OCI-LY3 (cell line): ENCODE measurements at regions not wholly inside any gene's neighbourhood (a gene's known extent, or its start where the extent isn't known, plus 50 kb on each side); places are given as distances from the start of the nearest gene placed in this dataset.

ENCODE experiments used
- H2AFZ ChIP-seq: fragments of 200-600, 300-600 bp; shearing (Covaris generic); 2 replicates; pipeline ENCODE4 v1.6.0; 2014; ENCODE audit warnings: antibody characterized with exemption, low read depth, low read length
- H3K27ac ChIP-seq: fragments of 200-600, 300-600 bp; sonication (generic); 2 replicates; pipeline ENCODE4 v1.5.1; 2014; ENCODE audit warnings: mild to moderate bottlenecking, low read length, moderate library complexity, mixed read lengths
- H3K27me3 ChIP-seq: fragments of 200-600, 300-600 bp; sonication (generic); 2 replicates; pipeline ENCODE4 v1.6.1; 2014; ENCODE audit warnings: low read depth, low read length, mixed read lengths
- H3K36me3 ChIP-seq: fragments of 200-600, 300-600 bp; sonication (generic); replicated peaks from 2 replicates; pipeline ENCODE3; 2014; ENCODE audit warnings: low read depth, low read length, mixed read lengths
- H3K4me1 ChIP-seq: fragments of 300-600, 200-600 bp; sonication (generic); 2 replicates; pipeline ENCODE4 v1.6.1; 2014; ENCODE audit warnings: low read length, mixed read lengths
- H3K4me2 ChIP-seq: fragments of 200-600, 300-600 bp; sonication (generic); 2 replicates; pipeline ENCODE4 v1.6.1; 2014; ENCODE audit warnings: low read length, mixed read lengths
- H3K4me3 ChIP-seq: fragments of 300-600, 200-600 bp; sonication (generic); 2 replicates; pipeline ENCODE4 v1.5.1; 2014; ENCODE audit warnings: antibody characterized with exemption, mild to moderate bottlenecking, low read length, moderate library complexity
- H3K79me2 ChIP-seq: fragments of 300-600, 200-600 bp; shearing (Covaris generic); 2 replicates; pipeline ENCODE4 v1.6.1; 2014; ENCODE audit warnings: mild to moderate bottlenecking, low read length, mixed read lengths
- H3K9ac ChIP-seq: fragments of 300-600, 200-600 bp; shearing (Covaris generic); 2 replicates; pipeline ENCODE4 v1.6.0; 2014; ENCODE audit warnings: mild to moderate bottlenecking, low read length, moderate library complexity
- H3K9me3 ChIP-seq: fragments of 200-600, 300-600 bp; shearing (Covaris generic); 2 replicates; pipeline ENCODE4 v1.6.1; 2014; ENCODE audit warnings: low read length, mixed read lengths; ENCODE audit not compliant: insufficient read depth
- H4K20me1 ChIP-seq: fragments of 200-600, 300-600 bp; sonication (generic); 2 replicates; pipeline ENCODE4 v1.6.1; 2016; ENCODE audit warnings: low read length, mixed read lengths; ENCODE audit not compliant: insufficient read depth
- EZH2phosphoT487 ChIP-seq: fragments of 200-600 bp; shearing (Covaris generic); IDR thresholded peaks from 2 replicates; pipeline ENCODE4 v1.6.1; 2018; ENCODE audit warnings: antibody characterized with exemption, mixed run types, low read depth
- TF ChIP-seq, protein P1 (sequence below): fragments of 200-600, 300-600 bp; sonication (generic); IDR thresholded peaks from 2 replicates; pipeline ENCODE4 v1.5.1; 2014; ENCODE audit warnings: antibody characterized with exemption, low read length, low read depth

- no peak for TF ChIP-seq EZH2phosphoT487
- TF ChIP-seq, protein P1, sequence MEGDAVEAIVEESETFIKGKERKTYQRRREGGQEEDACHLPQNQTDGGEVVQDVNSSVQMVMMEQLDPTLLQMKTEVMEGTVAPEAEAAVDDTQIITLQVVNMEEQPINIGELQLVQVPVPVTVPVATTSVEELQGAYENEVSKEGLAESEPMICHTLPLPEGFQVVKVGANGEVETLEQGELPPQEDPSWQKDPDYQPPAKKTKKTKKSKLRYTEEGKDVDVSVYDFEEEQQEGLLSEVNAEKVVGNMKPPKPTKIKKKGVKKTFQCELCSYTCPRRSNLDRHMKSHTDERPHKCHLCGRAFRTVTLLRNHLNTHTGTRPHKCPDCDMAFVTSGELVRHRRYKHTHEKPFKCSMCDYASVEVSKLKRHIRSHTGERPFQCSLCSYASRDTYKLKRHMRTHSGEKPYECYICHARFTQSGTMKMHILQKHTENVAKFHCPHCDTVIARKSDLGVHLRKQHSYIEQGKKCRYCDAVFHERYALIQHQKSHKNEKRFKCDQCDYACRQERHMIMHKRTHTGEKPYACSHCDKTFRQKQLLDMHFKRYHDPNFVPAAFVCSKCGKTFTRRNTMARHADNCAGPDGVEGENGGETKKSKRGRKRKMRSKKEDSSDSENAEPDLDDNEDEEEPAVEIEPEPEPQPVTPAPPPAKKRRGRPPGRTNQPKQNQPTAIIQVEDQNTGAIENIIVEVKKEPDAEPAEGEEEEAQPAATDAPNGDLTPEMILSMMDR, result no peak
- H3K4me1 ChIP-seq, result peaks cover 4% of the 10 kb centered on the region; the same call in 1 of the 2 replicates
- no peaks in the 10 kb centered on the region for H4K20me1 ChIP-seq
- H3K27me3 ChIP-seq, result no peaks in the 10 kb centered on the region
- 0 out of 2 replicates have a peak overlapping the region, but pooled peaks have one; percentile 7 for H3K4me2 ChIP-seq
- H3K9me3 ChIP-seq, result no peaks in the 10 kb centered on the region
- H2AFZ ChIP-seq, result no peak overlapping the region
- no peaks in the 10 kb centered on the region for H3K79me2 ChIP-seq
- H3K9ac ChIP-seq, result no peak overlapping the region
- no peaks in the 10 kb centered on the region for H3K36me3 ChIP-seq
- no peak overlapping the region for H3K4me3 ChIP-seq
- no peak overlapping the region for H3K27ac ChIP-seq
These were observed 1199.8 kb upstream of the GJE1 start for GRCh38 chr6:140932909-140933308.

DNA sequence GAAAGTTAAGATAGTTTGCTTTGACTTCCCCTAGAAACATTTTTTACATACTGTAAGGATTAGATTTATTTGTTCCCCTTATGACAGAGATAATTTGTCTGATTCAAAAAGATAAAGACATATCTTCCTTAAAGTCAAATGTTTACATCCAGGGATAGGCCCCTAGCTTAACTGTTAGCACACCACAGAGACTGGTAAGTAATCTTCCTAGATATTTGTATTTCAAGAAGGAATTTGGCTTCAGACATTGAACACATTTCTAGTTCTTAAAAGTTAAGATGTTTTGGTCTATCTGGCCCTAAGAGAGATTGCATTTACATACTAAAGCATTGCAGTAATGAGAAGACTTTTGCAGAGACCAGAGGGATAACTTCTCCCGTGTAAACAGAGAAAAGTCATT, 1201.1 kb upstream of the GJE1 start:
- Histone ChIP-seq H3K4me2 (no peak overlapping the region), H3K27me3 (no peaks in the 10 kb centered on the region), H3K9ac (no peak overlapping the region), H3K9me3 (no peaks in the 10 kb centered on the region), H4K20me1 (no peaks in the 10 kb centered on the region), H3K4me1 (peaks cover 4% of the 10 kb centered on the region; the same call in 1 of the 2 replicates), H3K79me2 (no peaks in the 10 kb centered on the region), H3K27ac (no peak overlapping the region), H3K36me3 (no peaks in the 10 kb centered on the region), H3K4me3 (no peak overlapping the region), H2AFZ (0 out of 2 replicates have a peak overlapping the region, but pooled peaks have one; percentile 11)
- TF ChIP-seq EZH2phosphoT487, result no peak
- TF ChIP-seq, protein P1, result no peak

- Histone ChIP-seq H3K79me2 (no peaks in the 10 kb centered on the region), H3K9me3 (no peaks in the 10 kb centered on the region), H3K9ac (no peak overlapping the region), H3K27me3 (no peaks in the 10 kb centered on the region), H3K4me2 (no peak overlapping the region), H2AFZ (no peak overlapping the region), H4K20me1 (no peaks in the 10 kb centered on the region), H3K27ac (no peak overlapping the region), H3K36me3 (no peaks in the 10 kb centered on the region), H3K4me1 (peaks cover 4% of the 10 kb centered on the region; the same call in 1 of the 2 replicates), H3K4me3 (no peak overlapping the region)
- TF ChIP-seq, protein P1, result no peak
- no peak for TF ChIP-seq EZH2phosphoT487
These were observed 1203.6 kb upstream of the GJE1 start for GRCh38 chr6:140929121-140929520.

GRCh38 chr6:140923048-140923447, 1209.7 kb upstream of the GJE1 start:
- no peaks in the 10 kb centered on the region for H3K9me3 ChIP-seq

More at GRCh38 chr6:140923048-140923447, 1209.7 kb upstream of the GJE1 start:
- H3K4me1 ChIP-seq, result no peaks in the 10 kb centered on the region
- H3K36me3 ChIP-seq, result no peaks in the 10 kb centered on the region
- no peak overlapping the region for H3K27ac ChIP-seq
- H4K20me1 ChIP-seq, result no peaks in the 10 kb centered on the region
- no peak overlapping the region for H3K4me3 ChIP-seq
- H3K9ac ChIP-seq, result no peak overlapping the region
- no peaks in the 10 kb centered on the region for H3K79me2 ChIP-seq
- no peaks in the 10 kb centered on the region for H3K27me3 ChIP-seq
- TF ChIP-seq EZH2phosphoT487, result no peak
- TF ChIP-seq, protein P1, result no peak
- no peak overlapping the region for H2AFZ ChIP-seq
- no peak overlapping the region for H3K4me2 ChIP-seq
